Mesenchymal stem cell (in vitro differentiated cells and primary cell): ENCODE measurements at regions not wholly inside any gene's neighbourhood (a gene's known extent, or its start where the extent isn't known, plus 50 kb on each side); places are given as distances from the start of the nearest gene placed in this dataset.

Experiments used
- DNase-seq: peaks from one replicate; pipeline ENCODE4 v3.0.0-alpha.2; 2013
- H2AFZ ChIP-seq: one replicate; pipeline ENCODE4 v1.6.1; 2013; ENCODE audit warnings: low read depth, mild to moderate bottlenecking, control low read depth, inconsistent platforms, low read length, moderate library complexity
- H2AK5ac ChIP-seq: 2 replicates; pipeline ENCODE4 v1.6.1; 2013; ENCODE audit warnings: low read length, moderate library complexity, mild to moderate bottlenecking, inconsistent platforms; ENCODE audit not compliant: severe bottlenecking
- H2BK120ac ChIP-seq: one replicate; pipeline ENCODE4 v1.6.1; 2013; ENCODE audit warnings: low read depth, mild to moderate bottlenecking, inconsistent platforms, low read length, moderate library complexity
- H2BK12ac ChIP-seq, 2 experiments: one replicate each; pipeline ENCODE4 v1.6.1; 2013; ENCODE audit warnings: inconsistent platforms in 2 of 2, low read length in 2 of 2, mild to moderate bottlenecking in 2 of 2, moderate library complexity in 2 of 2, control low read depth in 1 of 2
- H2BK15ac ChIP-seq: one replicate; pipeline ENCODE4 v1.6.1; 2013; ENCODE audit warnings: mild to moderate bottlenecking, low read depth, inconsistent platforms; ENCODE audit not compliant: poor library complexity, severe bottlenecking
- H2BK5ac ChIP-seq: 2 replicates; pipeline ENCODE4 v1.6.1; 2013; ENCODE audit warnings: low read depth, mild to moderate bottlenecking, low read length, control low read depth, inconsistent platforms; ENCODE audit not compliant: poor library complexity, severe bottlenecking
- H3K14ac ChIP-seq, 2 experiments: one replicate each; pipeline ENCODE4 v1.6.1; 2013; ENCODE audit warnings: inconsistent platforms in 2 of 2, low read length in 2 of 2, control low read depth in 1 of 2, mild to moderate bottlenecking in 1 of 2, moderate library complexity in 1 of 2
- H3K18ac ChIP-seq, 2 experiments: one replicate each; pipeline ENCODE4 v1.6.1; 2013; ENCODE audit warnings: inconsistent platforms in 2 of 2, low read length in 2 of 2, control low read depth in 1 of 2, low read depth in 1 of 2, mild to moderate bottlenecking in 1 of 2
- H3K23ac ChIP-seq, 2 experiments: one replicate each; pipeline ENCODE4 v1.6.1; 2013; ENCODE audit warnings: inconsistent platforms in 2 of 2, low read length in 2 of 2, mild to moderate bottlenecking in 2 of 2, moderate library complexity in 2 of 2, control low read depth in 1 of 2
- H3K27ac ChIP-seq: 2 replicates; pipeline ENCODE4 v1.5.1; 2013; ENCODE audit warnings: mild to moderate bottlenecking, moderate library complexity, low read length, control low read depth, inconsistent platforms; ENCODE audit not compliant: poor library complexity, severe bottlenecking
- H3K27me3 ChIP-seq, 2 experiments: 2 replicates each; pipeline versions ENCODE4 v1.6.1 to v1.7.0; 2013; ENCODE audit warnings: low read length in 2 of 2, mild to moderate bottlenecking in 2 of 2, moderate library complexity in 2 of 2, control low read depth in 1 of 2, inconsistent platforms in 1 of 2; ENCODE audit not compliant: control insufficient read depth in 1 of 2, insufficient read depth in 1 of 2
- H3K36me3 ChIP-seq, 2 experiments: 2 replicates each; pipeline versions ENCODE4 v1.6.1 to v1.7.0; 2013; ENCODE audit warnings: low read length in 2 of 2, control low read depth in 1 of 2, inconsistent platforms in 1 of 2, low read depth in 1 of 2, mild to moderate bottlenecking in 1 of 2; ENCODE audit not compliant: insufficient read depth in 2 of 2, control insufficient read depth in 1 of 2
- H3K4ac ChIP-seq, 2 experiments: one replicate each; pipeline ENCODE4 v1.6.1; 2013; ENCODE audit warnings: inconsistent platforms in 2 of 2, low read length in 2 of 2, mild to moderate bottlenecking in 2 of 2, moderate library complexity in 2 of 2, control low read depth in 1 of 2, low read depth in 1 of 2
- H3K4me1 ChIP-seq: 2 replicates; pipeline ENCODE4 v1.6.1; 2013; ENCODE audit warnings: low read depth, low read length, control low read depth; ENCODE audit not compliant: control insufficient read depth, insufficient read depth
- H3K4me2 ChIP-seq: 2 replicates; pipeline ENCODE4 v1.6.1; 2013; ENCODE audit warnings: low read length, mild to moderate bottlenecking, inconsistent platforms; ENCODE audit not compliant: poor library complexity, severe bottlenecking
- H3K4me3 ChIP-seq, 2 experiments: 2 replicates each; pipeline versions ENCODE4 v1.5.1 to v1.7.0; 2013; ENCODE audit warnings: low read length in 2 of 2, mild to moderate bottlenecking in 2 of 2, control low read depth in 1 of 2, low read depth in 1 of 2; ENCODE audit not compliant: insufficient read depth in 1 of 2
- H3K79me1 ChIP-seq: replicated peaks from 2 replicates; pipeline ENCODE4 v1.6.1; 2013; ENCODE audit warnings: mild to moderate bottlenecking, control low read depth, low read length, inconsistent platforms; ENCODE audit not compliant: poor library complexity, severe bottlenecking
- H3K9ac ChIP-seq: 2 replicates; pipeline ENCODE4 v1.7.0; 2013; ENCODE audit warnings: mild to moderate bottlenecking, low read length, moderate library complexity
- H3K9me3 ChIP-seq: 2 replicates; pipeline ENCODE4 v1.7.0; 2013; ENCODE audit warnings: mild to moderate bottlenecking, low read length; ENCODE audit not compliant: control insufficient read depth
- H4K8ac ChIP-seq: one replicate; pipeline ENCODE4 v1.6.1; 2013; ENCODE audit warnings: inconsistent platforms, mild to moderate bottlenecking, low read length, moderate library complexity
- H4K91ac ChIP-seq: one replicate; pipeline ENCODE4 v1.6.1; 2013; ENCODE audit warnings: mild to moderate bottlenecking, low read length, inconsistent platforms
- WGBS: methylation state at CpG from one replicate; pipeline ENCODE4 v1.1.7; 2013; ENCODE audit warnings: mixed read lengths; 5-methylcytosine and 5-hydroxymethylcytosine counted together

GRCh38 chr2:164302786-164303185 is 318.5 kb downstream of the GRB14 start:
- no peak overlapping the region for H2BK12ac ChIP-seq
- no peak overlapping the region for H2BK5ac ChIP-seq
- no peak overlapping the region for H3K23ac ChIP-seq
- no peak overlapping the region for H3K4me2 ChIP-seq
- H3K4me1 ChIP-seq: no peaks in the 10 kb centered on the region
- H3K18ac ChIP-seq: no peak overlapping the region
- no peaks in the 10 kb centered on the region for H3K27me3 ChIP-seq
- no peak overlapping the region for H2BK15ac ChIP-seq
- no peak overlapping the region for H3K27ac ChIP-seq
- no peaks in the 10 kb centered on the region for H3K9me3 ChIP-seq
- no peaks in the 10 kb centered on the region for H3K36me3 ChIP-seq
- H4K8ac ChIP-seq: no peak overlapping the region
- no peaks in the 10 kb centered on the region for H3K79me1 ChIP-seq
- H2BK120ac ChIP-seq: no peak overlapping the region
- no peak overlapping the region for H3K4ac ChIP-seq
- DNase-seq: no peak
- WGBS: 96% methylated on average over 2 of the region's 4 CpGs
- H3K4me3 ChIP-seq: no peak overlapping the region
- H4K91ac ChIP-seq: no peak overlapping the region
- H3K14ac ChIP-seq: no peak overlapping the region
- H2AK5ac ChIP-seq: no peak overlapping the region
- no peak overlapping the region for H3K9ac ChIP-seq
- no peak overlapping the region for H2AFZ ChIP-seq

- Histone ChIP-seq H3K18ac (no peak overlapping the region), H3K27me3 (no peaks in the 10 kb centered on the region), H3K27ac (no peak overlapping the region), H2BK15ac (no peak overlapping the region), H3K36me3 (no peaks in the 10 kb centered on the region), H3K4me3 (no peak overlapping the region), H3K14ac (no peak overlapping the region), H2BK120ac (no peak overlapping the region), H3K4me2 (no peak overlapping the region), H3K9me3 (no peaks in the 10 kb centered on the region), H3K4me1 (no peaks in the 10 kb centered on the region), H4K8ac (no peak overlapping the region), H3K23ac (no peak overlapping the region), H2AFZ (no peak overlapping the region), H2AK5ac (no peak overlapping the region), H2BK5ac (no peak overlapping the region), H3K79me1 (no peaks in the 10 kb centered on the region), H2BK12ac (no peak overlapping the region), H3K9ac (no peak overlapping the region), H4K91ac (no peak overlapping the region), H3K4ac (no peak overlapping the region)
- no peak for DNase-seq
- 64% methylated on average over 2 of the region's 4 CpGs for WGBS
These were observed 333.0 kb downstream of the GRB14 start for GRCh38 chr2:164288235-164288634.

- Histone ChIP-seq H2BK15ac (no peak overlapping the region), H3K79me1 (no peaks in the 10 kb centered on the region), H3K27ac (no peak overlapping the region), H4K91ac (no peak overlapping the region), H3K18ac (no peak overlapping the region), H2AFZ (no peak overlapping the region), H3K23ac (no peak overlapping the region), H3K9ac (no peak overlapping the region), H3K4ac (no peak overlapping the region), H4K8ac (no peak overlapping the region), H3K14ac (no peak overlapping the region), H3K36me3 (no peaks in the 10 kb centered on the region), H3K9me3 (no peaks in the 10 kb centered on the region), H3K27me3 (no peaks in the 10 kb centered on the region), H3K4me3 (no peak overlapping the region), H2AK5ac (no peak overlapping the region), H2BK120ac (no peak overlapping the region), H2BK12ac (no peak overlapping the region), H3K4me2 (no peak overlapping the region), H2BK5ac (no peak overlapping the region), H3K4me1 (no peaks in the 10 kb centered on the region)
- WGBS: 100% methylated on average over 1 of the region's 2 CpGs
- DNase-seq: no peak
These were observed 334.2 kb downstream of the GRB14 start for GRCh38 chr2:164287056-164287455.

- no peak for DNase-seq
- no peaks in the 10 kb centered on the region for H3K79me1 ChIP-seq
- H3K4ac ChIP-seq: no peak overlapping the region
- H2BK12ac ChIP-seq: no peak overlapping the region
- H3K23ac ChIP-seq: no peak overlapping the region
- no peak overlapping the region for H3K4me3 ChIP-seq
- no peak overlapping the region for H2BK5ac ChIP-seq
- no peak overlapping the region for H2AFZ ChIP-seq
- no peak overlapping the region for H3K18ac ChIP-seq
- WGBS: 100% methylated on average over 1 of the region's 2 CpGs
- no peak overlapping the region for H3K14ac ChIP-seq
- H2AK5ac ChIP-seq: no peak overlapping the region
- H3K9ac ChIP-seq: no peak overlapping the region
- H4K8ac ChIP-seq: no peak overlapping the region
- H3K27ac ChIP-seq: no peak overlapping the region
- no peak overlapping the region for H2BK120ac ChIP-seq
- no peaks in the 10 kb centered on the region for H3K36me3 ChIP-seq
- H3K9me3 ChIP-seq: no peaks in the 10 kb centered on the region
- H4K91ac ChIP-seq: no peak overlapping the region
- no peaks in the 10 kb centered on the region for H3K27me3 ChIP-seq
- H3K4me2 ChIP-seq: no peak overlapping the region
- no peak overlapping the region for H2BK15ac ChIP-seq
- H3K4me1 ChIP-seq: no peaks in the 10 kb centered on the region
These were observed 335.7 kb downstream of the GRB14 start for GRCh38 chr2:164285576-164285975.
